Psoas muscle (tissue), 7 donors: ENCODE measurements at regions not wholly inside any gene's neighbourhood (a gene's known extent, or its start where the extent isn't known, plus 50 kb on each side); places are given as distances from the start of the nearest gene placed in this dataset.

Source experiments
- ATAC-seq, 4 donors: fragments of 200-7000 bp; cut with Tn5 transposase; one replicate each; pipeline ENCODE4 v1.9.1; 2020; ENCODE audit warnings: moderate library complexity in 3 of 4, mild to moderate bottlenecking in 2 of 4
- DNase-seq, 2 donors: peaks; one replicate each; pipeline ENCODE4 v3.0.0-alpha.2; 2020
- H3K27ac ChIP-seq: fragments of 200-600 bp; one replicate; pipeline ENCODE4 v1.8.0; 2022
- H3K27me3 ChIP-seq, 3 donors: fragments of 200-600 bp in 1 of 3; one replicate each; pipeline versions ENCODE4 v1.6.1 to v1.8.0; 2013 to 2022; ENCODE audit warnings: low read length in 2 of 3, mild to moderate bottlenecking in 2 of 3, moderate library complexity in 1 of 3; ENCODE audit not compliant: insufficient read depth in 3 of 3
- H3K36me3 ChIP-seq, 2 donors: fragments of 200-600 bp in 1 of 2; one replicate each; pipeline versions ENCODE4 v1.6.1 to v1.8.0; 2013 to 2022; ENCODE audit warnings: low read depth in 1 of 2, mild to moderate bottlenecking in 1 of 2, moderate library complexity in 1 of 2; ENCODE audit not compliant: insufficient read depth in 1 of 2
- H3K4me1 ChIP-seq: fragments of 200-600 bp; one replicate; pipeline ENCODE4 v1.8.0; 2022
- H3K4me3 ChIP-seq: fragments of 200-600 bp; one replicate; pipeline ENCODE4 v1.8.0; 2022; ENCODE audit warnings: mild to moderate bottlenecking
- H3K9me3 ChIP-seq: fragments of 200-600 bp; one replicate; pipeline ENCODE4 v1.8.0; 2022
- WGBS, 3 donors: extraction: QIAGEN DNeasy Blood & Tissue Kit; methylation state at CpG; one replicate each; pipeline versions ENCODE4 v1.1.6 to v1.1.7; 2013; 5-methylcytosine and 5-hydroxymethylcytosine counted together
- intact Hi-C, 2 donors: fragments of 100-400 bp; cut with DNase I; formaldehyde crosslinking; loops; one replicate each; pipeline versions ENCODE4 v1.11.0 to v1.14.2; 2022
- TF ChIP-seq, protein P1 (sequence below): fragments of 200-600 bp; IDR thresholded peaks from one replicate; pipeline ENCODE4 v1.8.0; 2022; ENCODE audit warnings: antibody characterized with exemption
- donor health status: healthy with polysubstance abuse.
- donor health status: DM: no; HTN: no; CAD: no; lungs with moderate emphysema.
- donor health status: Bipolar disorder and iron deficiency.
- donor health status: healthy.
- donor health status: DM: yes; HTN: yes; CAD: no.
- donor health status: DM: no; HTN: no; CAD: no.
- donor health status: DM: yes; HTN: yes; CAD: no.

DNA sequence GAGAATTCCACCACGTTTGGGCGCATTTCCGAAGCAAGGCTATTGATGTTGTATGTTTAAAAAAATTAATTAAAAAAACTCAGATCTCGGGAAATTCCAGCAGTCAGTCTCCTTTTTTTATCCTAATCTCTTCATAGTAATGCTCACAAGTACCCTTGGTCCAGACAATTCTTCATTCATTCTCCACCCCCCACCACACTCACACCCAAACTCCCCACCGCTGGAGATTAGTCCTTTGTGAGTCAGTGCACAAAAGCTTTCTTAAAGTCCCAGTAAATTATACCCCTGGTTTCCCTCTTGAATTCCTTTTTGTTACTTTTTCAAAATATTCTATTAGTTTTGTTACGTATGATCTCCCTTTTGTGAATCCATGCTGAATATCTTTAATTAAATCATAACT is 274.6 kb downstream of the ZNF536 start:
- H3K36me3 ChIP-seq, result no peaks in the 10 kb centered on the region
- H3K9me3 ChIP-seq, result no peaks in the 10 kb centered on the region
- 79 to 83% (median 83%) methylated on average over 6 of the region's 6 CpGs for WGBS, 3 donors
- no peaks in the 10 kb centered on the region for H3K4me1 ChIP-seq
- H3K27me3 ChIP-seq, result peaks cover 0 to 25% (median 4%) of the 10 kb centered on the region in 3 donors
- ATAC-seq (no peak), DNase-seq (no peak)
- H3K27ac ChIP-seq, result no peak overlapping the region
- TF ChIP-seq, protein P1, sequence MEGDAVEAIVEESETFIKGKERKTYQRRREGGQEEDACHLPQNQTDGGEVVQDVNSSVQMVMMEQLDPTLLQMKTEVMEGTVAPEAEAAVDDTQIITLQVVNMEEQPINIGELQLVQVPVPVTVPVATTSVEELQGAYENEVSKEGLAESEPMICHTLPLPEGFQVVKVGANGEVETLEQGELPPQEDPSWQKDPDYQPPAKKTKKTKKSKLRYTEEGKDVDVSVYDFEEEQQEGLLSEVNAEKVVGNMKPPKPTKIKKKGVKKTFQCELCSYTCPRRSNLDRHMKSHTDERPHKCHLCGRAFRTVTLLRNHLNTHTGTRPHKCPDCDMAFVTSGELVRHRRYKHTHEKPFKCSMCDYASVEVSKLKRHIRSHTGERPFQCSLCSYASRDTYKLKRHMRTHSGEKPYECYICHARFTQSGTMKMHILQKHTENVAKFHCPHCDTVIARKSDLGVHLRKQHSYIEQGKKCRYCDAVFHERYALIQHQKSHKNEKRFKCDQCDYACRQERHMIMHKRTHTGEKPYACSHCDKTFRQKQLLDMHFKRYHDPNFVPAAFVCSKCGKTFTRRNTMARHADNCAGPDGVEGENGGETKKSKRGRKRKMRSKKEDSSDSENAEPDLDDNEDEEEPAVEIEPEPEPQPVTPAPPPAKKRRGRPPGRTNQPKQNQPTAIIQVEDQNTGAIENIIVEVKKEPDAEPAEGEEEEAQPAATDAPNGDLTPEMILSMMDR, result no peak
- H3K4me3 ChIP-seq, result no peak overlapping the region
- intact Hi-C loops, result loop anchor here in 1 of 2 donors (10.0 kb wide), 2 partner anchors 412 to 912 kb away; no protein-coding TSS in a partner anchor

- no peaks in the 10 kb centered on the region for H3K4me1 ChIP-seq
- no peaks in the 10 kb centered on the region for H3K36me3 ChIP-seq
- H3K4me3 ChIP-seq, result no peak overlapping the region
- ATAC-seq (no peak), DNase-seq (no peak)
- intact Hi-C loops, result loop anchor here in 1 of 2 donors (10.0 kb wide), 2 partner anchors 411 to 911 kb away; no protein-coding TSS in a partner anchor
- H3K27me3 ChIP-seq, result peaks cover 0 to 25% (median 4%) of the 10 kb centered on the region in 3 donors
- TF ChIP-seq, protein P1, result no peak
- 90 to 93% (median 90%) methylated on average over 12 of the region's 12 CpGs for WGBS, 3 donors
- no peak overlapping the region for H3K27ac ChIP-seq
- no peaks in the 10 kb centered on the region for H3K9me3 ChIP-seq
Measured at GRCh38 chr19:30645946-30646577, 273.9 kb downstream of the ZNF536 start.

- Histone ChIP-seq H3K4me1 (no peaks in the 10 kb centered on the region), H3K27ac (no peak overlapping the region), H3K4me3 (no peak overlapping the region), H3K27me3 (no peaks in the 10 kb centered on the region), H3K36me3 (no peaks in the 10 kb centered on the region), H3K9me3 (no peaks in the 10 kb centered on the region)
- no peak for DNase-seq
- WGBS, 3 donors, result 76 to 80% (median 78%) methylated on average over 8 of the region's 8 CpGs
- ATAC-seq, result no peak
- TF ChIP-seq, protein P1, result no peak
- intact Hi-C loops, result loop anchor here in 1 of 2 donors (10.0 kb wide), 2 partner anchors 406 to 906 kb away; no protein-coding TSS in a partner anchor
Measured at GRCh38 chr19:30640252-30640965, 268.2 kb downstream of the ZNF536 start.

- WGBS, 3 donors, result 81 to 94% (median 93%) methylated on average over 4 of the region's 4 CpGs
- intact Hi-C loops, result no loop called here
- TF ChIP-seq, protein P1, result no peak
- ATAC-seq, result no peak
- Histone ChIP-seq H3K9me3 (no peaks in the 10 kb centered on the region), H3K4me1 (no peaks in the 10 kb centered on the region), H3K27me3 (no peaks in the 10 kb centered on the region), H3K27ac (no peak overlapping the region), H3K4me3 (no peak overlapping the region), H3K36me3 (no peaks in the 10 kb centered on the region)
- no peak for DNase-seq
Measured at GRCh38 chr19:30638889-30639288, 266.7 kb downstream of the ZNF536 start.
